ENCODE measurements at regions not wholly inside any gene's neighbourhood (a gene's known extent, or its start where the extent isn't known, plus 50 kb on each side); places are given as distances from the start of the nearest gene placed in this dataset.
A peak's percentile ranks its signal among the peaks of the same experiment; 100 is the strongest.

DNA sequence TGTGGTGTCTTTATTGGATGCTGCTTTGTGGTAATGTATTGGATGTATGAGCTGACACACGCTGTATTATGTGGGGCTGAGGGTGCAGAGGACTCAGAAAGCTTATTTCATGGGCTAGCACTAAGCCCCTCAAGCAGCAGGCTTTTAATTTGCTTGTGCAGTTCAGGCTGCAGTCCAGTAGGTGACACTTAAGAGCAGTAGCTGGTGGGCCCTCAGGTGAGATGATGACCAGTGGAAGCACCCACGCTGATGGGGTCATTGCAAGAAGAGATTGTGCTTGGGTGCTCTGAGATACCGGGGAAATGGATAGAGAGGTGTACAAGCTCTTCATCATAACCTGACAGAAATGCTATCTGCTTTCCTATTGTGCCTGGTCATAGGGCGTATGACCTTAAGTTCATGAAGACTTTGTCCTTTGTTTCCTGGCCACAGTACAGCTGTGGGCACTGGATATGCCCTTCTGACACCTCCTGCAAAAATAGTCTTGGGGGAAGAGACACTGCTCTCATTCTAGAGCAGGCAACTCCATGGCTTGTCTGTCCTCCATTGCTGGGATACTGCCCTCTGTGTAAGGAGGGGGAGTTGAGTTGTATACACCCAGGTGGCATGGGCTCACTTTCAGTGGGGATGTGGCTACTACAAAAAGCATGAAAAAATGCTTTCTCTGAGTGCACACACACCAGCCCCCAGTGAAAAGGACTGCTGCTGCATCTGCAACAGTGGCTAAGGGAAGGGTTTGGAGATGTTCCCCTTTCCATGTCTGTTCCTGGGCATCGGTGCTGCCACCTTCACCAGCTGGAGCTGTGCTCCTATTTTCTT is 205.7 kb upstream of the ZSWIM2 start:
- TF ChIP-seq, protein P1, sequence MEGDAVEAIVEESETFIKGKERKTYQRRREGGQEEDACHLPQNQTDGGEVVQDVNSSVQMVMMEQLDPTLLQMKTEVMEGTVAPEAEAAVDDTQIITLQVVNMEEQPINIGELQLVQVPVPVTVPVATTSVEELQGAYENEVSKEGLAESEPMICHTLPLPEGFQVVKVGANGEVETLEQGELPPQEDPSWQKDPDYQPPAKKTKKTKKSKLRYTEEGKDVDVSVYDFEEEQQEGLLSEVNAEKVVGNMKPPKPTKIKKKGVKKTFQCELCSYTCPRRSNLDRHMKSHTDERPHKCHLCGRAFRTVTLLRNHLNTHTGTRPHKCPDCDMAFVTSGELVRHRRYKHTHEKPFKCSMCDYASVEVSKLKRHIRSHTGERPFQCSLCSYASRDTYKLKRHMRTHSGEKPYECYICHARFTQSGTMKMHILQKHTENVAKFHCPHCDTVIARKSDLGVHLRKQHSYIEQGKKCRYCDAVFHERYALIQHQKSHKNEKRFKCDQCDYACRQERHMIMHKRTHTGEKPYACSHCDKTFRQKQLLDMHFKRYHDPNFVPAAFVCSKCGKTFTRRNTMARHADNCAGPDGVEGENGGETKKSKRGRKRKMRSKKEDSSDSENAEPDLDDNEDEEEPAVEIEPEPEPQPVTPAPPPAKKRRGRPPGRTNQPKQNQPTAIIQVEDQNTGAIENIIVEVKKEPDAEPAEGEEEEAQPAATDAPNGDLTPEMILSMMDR (optimal IDR thresholded peaks at IDR 0.05 in 1 of 3, IDR thresholded peaks at IDR 0.05 in 1 of 3, conservative IDR thresholded peaks at IDR 0.05 in 1 of 3; ENCODE audit: extremely low read depth in 1 of 3, insufficient read depth in 2 of 3, low read length in 3 of 3), result peak in 1 of 3 experiments; percentile 16
- TF ChIP-seq EZH2 (IDR thresholded peaks at IDR 0.05; ENCODE audit: low read length), result no peak

Measured in keratinocyte (primary cell).